HS-27A (cell line): ENCODE measurements at regions not wholly inside any gene's neighbourhood (a gene's known extent, or its start where the extent isn't known, plus 50 kb on each side); places are given as distances from the start of the nearest gene placed in this dataset.
A peak's percentile ranks its signal among the peaks of the same experiment; 100 is the strongest.

Source experiments
- DNase-seq: peaks from one replicate; pipeline ENCODE4 v3.0.0-alpha.2; 2012; ENCODE audit warnings: low read depth, missing footprints

GRCh38 chr13:91086936-91087716, 260.4 kb upstream of the MIR17HG start:
- no peak for DNase-seq

DNA sequence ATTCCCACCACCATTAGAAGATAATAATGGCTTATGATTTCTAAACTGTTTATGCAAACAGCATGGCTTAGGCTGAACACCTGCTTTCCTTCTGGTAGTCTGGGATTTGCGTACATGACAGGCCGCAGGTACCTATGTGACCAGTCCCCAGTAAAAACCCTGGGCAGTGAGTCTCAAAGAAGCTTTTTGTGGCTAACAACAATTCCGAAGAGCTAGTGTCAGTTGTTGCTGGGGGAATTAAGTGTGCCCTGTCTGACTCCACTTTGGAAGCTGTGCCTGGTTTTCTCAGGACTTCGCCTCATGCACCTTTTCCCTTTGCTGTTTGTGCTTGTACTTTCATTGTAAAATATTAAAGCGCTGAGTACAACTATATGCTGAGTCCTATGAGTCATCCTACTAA, 250.2 kb upstream of the MIR17HG start:
- no peak for DNase-seq

GRCh38 chr13:91099877-91100276, 247.6 kb upstream of the MIR17HG start:
- no peak for DNase-seq

- no peak for DNase-seq
Observed at GRCh38 chr13:91100944-91101343, 246.5 kb upstream of the MIR17HG start.

- DNase-seq = no peak
Observed at GRCh38 chr13:91101381-91101780, 246.1 kb upstream of the MIR17HG start.

DNA sequence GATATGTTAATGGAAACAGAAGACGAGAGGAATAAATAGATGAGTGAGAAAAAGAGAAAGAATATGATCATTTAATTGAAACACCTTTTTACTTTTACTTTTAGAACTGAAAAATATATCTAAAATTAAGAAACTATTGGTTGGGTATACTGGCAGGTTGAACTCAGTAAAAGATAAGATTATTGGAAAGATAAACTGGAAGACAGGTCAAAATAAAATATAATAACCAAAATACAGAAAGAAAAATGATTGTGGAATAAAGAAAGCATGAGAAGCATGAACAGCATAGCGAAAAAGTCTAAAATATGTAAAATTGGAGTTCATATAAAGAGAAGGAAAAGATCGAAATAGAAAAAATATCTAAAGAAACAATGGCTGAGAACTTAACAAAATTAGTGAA, 242.2 kb upstream of the MIR17HG start:
- DNase-seq = no peak

GRCh38 chr13:91106565-91106964, 240.9 kb upstream of the MIR17HG start:
- no peak for DNase-seq

GRCh38 chr13:91108315-91108714, 239.2 kb upstream of the MIR17HG start:
- no peak for DNase-seq

- DNase-seq = no peak
Observed at GRCh38 chr13:91111476-91112200, 235.8 kb upstream of the MIR17HG start.

DNA sequence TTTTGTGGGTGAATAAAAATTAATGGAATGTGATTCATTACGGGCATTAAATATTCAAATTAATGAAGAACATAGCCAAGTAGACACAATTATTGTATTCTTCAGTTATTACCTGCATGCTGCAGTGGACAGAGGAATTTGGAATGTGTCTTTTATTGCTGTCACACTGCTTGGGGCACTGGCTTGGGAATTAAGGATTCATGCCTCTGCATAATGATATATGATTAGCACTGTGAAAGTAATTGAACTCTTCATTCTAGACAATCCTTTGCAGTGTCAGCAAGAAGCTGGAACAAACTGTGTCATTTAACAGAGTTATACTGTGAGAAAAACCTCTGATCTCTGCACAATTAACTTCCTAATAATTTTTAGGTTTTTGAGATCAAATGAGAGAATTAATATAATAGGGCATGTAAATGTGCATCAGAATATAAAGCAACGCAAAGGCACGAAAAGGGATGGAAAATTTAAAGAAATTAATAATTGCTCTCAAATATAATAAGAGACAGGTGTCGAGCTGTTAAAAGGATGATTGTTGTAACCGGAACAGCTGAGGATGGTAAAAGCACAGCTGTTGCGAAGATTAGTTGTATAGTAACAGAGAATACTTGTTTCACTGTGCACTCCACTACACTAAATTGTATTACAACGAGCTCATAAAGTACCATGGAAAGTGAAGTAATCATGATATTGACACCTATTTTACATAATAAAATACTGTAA, 235.1 kb upstream of the MIR17HG start:
- DNase-seq = no peak

DNA sequence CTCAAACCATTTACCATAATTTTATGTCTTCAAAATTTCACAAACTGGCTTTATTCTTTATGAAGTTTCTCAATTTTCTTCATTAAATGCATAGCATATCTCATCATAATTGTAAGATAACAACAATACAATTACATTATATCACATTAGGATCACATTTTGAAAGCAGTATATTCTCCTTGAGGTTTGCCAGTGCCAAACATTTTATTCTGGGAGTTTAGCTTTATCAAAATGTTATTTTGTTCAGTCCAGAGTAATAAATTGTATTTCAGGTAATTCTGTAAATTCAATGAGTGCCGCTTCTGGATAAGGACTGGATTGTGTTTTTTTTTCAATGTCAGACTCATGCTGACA, 234.6 kb upstream of the MIR17HG start:
- DNase-seq = no peak

DNA sequence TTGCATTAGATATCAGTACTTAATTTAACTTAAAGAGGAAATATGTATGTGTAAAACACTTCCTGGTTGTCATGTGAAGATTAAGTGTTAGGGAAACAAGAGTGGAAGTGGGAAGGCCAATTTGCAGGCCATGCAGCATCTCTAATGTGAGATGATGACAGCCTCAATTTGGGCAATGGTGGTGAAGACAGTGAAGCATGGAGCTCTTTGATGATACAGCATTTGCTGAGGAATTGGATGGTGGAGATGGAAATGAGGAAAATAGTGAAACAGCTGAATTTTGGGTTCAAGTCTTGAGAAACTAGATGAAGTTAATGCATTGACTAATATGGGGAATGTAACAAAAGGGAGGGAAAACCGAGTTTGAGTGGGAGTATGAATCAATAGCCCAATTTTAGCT, 231.7 kb upstream of the MIR17HG start:
- no peak for DNase-seq

- no peak for DNase-seq
Observed at GRCh38 chr13:91117351-91117750, 230.1 kb upstream of the MIR17HG start.

GRCh38 chr13:91119643-91120042, 227.8 kb upstream of the MIR17HG start:
- no peak for DNase-seq

- no peak for DNase-seq
Observed at GRCh38 chr13:91122766-91123165, 224.7 kb upstream of the MIR17HG start.

- DNase-seq = no peak
Observed at GRCh38 chr13:91123456-91124127, 223.9 kb upstream of the MIR17HG start.

- DNase-seq = no peak
Observed at GRCh38 chr13:91126806-91127205, 220.7 kb upstream of the MIR17HG start.

GRCh38 chr13:91127995-91128394, 219.5 kb upstream of the MIR17HG start:
- DNase-seq = no peak

GRCh38 chr13:91132381-91132780, 215.1 kb upstream of the MIR17HG start:
- no peak for DNase-seq

- no peak for DNase-seq
Observed at GRCh38 chr13:91132786-91133185, 214.7 kb upstream of the MIR17HG start.

DNA sequence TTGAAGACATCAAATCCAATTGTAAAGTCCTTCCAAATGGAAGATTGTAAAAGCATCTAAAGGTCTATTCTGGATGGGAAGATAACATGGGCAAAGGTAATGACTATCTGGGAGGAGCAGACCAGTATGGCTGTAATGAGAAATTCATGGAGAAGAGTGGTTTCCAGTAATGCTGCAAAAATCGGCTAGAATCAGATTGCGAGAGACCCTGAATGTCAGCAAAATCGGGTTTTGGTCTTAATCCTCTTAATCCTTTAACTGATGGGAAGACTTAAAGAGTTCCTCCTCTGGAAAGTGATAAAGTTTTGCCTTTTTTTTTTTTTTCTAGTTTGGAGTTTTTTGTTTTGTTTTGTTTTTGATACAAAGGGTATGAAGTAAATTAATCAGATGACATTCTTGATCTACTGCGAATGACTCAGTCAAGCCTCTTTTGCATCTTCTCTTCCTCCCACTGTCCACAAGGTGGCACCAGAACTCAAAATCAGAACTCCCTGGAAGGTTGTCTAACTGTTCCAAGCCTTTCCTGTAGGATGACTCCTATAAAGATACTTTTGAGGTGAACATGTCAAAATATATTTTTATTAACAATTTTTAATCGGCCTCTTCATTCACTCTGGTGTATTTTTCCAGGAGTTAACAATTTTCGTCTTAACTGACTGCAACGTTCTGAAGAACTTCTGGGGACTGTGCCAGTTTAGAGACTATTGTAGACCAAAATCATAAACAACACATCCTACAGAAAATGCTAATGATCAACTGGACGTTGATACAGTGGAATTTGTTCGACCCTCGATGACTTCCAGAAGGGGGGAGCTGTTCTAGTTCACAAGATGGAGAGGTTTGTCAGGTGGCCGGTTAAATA, 213.3 kb upstream of the MIR17HG start:
- peak; percentile 17 for DNase-seq

GRCh38 chr13:91134803-91135184, 212.7 kb upstream of the MIR17HG start:
- no peak for DNase-seq
